ENCODE measurements at regions not wholly inside any gene's neighbourhood (a gene's known extent, or its start where the extent isn't known, plus 50 kb on each side); places are given as distances from the start of the nearest gene placed in this dataset.

GRCh38 chr6:78324213-78324612, 543.1 kb upstream of the IRAK1BP1 start:
- H3K27ac ChIP-seq = no peak overlapping the region
- TF ChIP-seq CTCF (IDR thresholded peaks at IDR 0.05; ENCODE audit: low read depth, low read length) = no peak
- no peak overlapping the region for H3K4me3 ChIP-seq (ENCODE audit: low read depth, low read length)
- H3K36me3 ChIP-seq = no peaks in the 10 kb centered on the region
- no peaks in the 10 kb centered on the region for H3K9me3 ChIP-seq (ENCODE audit: severe bottlenecking)
- H3K27me3 ChIP-seq (ENCODE audit: insufficient read depth, low read depth, severe bottlenecking) = no peaks in the 10 kb centered on the region
- DNase-seq = no peak

DNA sequence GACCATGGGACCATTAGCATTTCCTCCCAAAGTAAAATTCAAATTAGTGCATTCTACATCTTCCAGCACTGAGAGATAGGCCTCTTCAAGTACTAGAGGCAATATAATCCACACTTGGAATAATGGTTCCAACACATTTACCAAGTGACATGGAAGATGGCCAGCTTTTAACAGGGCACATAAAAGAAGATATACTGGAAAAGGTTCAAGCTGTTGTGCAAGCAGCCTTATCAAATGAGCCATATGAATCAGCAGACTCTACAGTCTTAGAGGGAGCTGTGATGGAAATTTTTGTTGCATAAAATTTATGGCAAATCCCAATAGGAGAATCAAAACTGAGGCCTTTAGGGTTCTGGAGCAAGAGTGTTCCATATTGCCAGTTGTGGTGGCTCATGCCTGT, 526.6 kb upstream of the IRAK1BP1 start:
- TF ChIP-seq CTCF (IDR thresholded peaks at IDR 0.05; ENCODE audit: low read depth, low read length) = no peak
- no peaks in the 10 kb centered on the region for H3K36me3 ChIP-seq
- H3K4me3 ChIP-seq (ENCODE audit: low read depth, low read length) = no peak overlapping the region
- H3K9me3 ChIP-seq (ENCODE audit: severe bottlenecking) = no peaks in the 10 kb centered on the region
- no peak overlapping the region for H3K27ac ChIP-seq
- H3K27me3 ChIP-seq (ENCODE audit: insufficient read depth, low read depth, severe bottlenecking) = no peaks in the 10 kb centered on the region
- no peak for DNase-seq

GRCh38 chr6:78345882-78346281, 521.5 kb upstream of the IRAK1BP1 start:
- no peak for DNase-seq
- TF ChIP-seq CTCF (IDR thresholded peaks at IDR 0.05; ENCODE audit: low read depth, low read length) = no peak
- no peaks in the 10 kb centered on the region for H3K27me3 ChIP-seq (ENCODE audit: insufficient read depth, low read depth, severe bottlenecking)
- no peaks in the 10 kb centered on the region for H3K36me3 ChIP-seq
- no peaks in the 10 kb centered on the region for H3K9me3 ChIP-seq (ENCODE audit: severe bottlenecking)
- H3K4me3 ChIP-seq (ENCODE audit: low read depth, low read length) = no peak overlapping the region
- H3K27ac ChIP-seq = no peak overlapping the region

DNA sequence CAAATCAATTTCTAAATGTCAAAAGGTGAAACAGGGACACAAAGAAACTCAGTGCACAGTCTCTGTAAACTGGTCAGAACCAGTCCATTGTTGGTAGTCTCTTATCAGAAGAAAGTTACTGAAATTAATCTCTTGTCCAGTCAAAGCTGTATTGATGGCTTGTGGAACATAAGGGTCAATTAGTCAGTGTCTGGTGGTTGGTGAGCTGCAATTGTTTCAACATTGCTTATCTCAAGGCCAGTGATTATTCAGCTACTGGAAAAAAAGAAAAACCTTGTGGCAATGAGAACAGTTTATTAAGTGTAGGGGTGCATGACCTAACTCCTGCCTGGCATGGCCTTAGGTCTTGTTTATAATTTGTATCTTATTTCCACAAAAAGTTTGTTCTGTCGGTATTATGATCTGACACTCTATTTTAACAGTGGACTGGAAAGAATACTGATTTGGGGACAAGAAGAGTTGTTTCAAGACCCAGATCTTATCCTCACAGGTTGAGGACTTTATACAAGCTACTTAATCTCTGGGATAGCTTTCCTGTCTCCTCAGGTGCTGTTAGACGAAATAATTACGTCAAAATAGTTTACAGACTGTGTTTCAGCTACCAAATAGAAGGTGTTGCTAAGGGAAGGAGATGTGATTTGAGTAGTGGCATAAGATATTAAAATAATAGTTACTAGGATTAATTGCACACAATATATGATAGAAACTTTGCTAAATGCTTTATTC, 520.0 kb upstream of the IRAK1BP1 start:
- Histone ChIP-seq H3K36me3 (no peaks in the 10 kb centered on the region), H3K4me3 (ENCODE audit: low read depth, low read length) (no peak overlapping the region), H3K9me3 (ENCODE audit: severe bottlenecking) (no peaks in the 10 kb centered on the region), H3K27me3 (ENCODE audit: insufficient read depth, low read depth, severe bottlenecking) (no peaks in the 10 kb centered on the region), H3K27ac (no peak overlapping the region)
- DNase-seq = no peak
- no peak for TF ChIP-seq CTCF (IDR thresholded peaks at IDR 0.05; ENCODE audit: low read depth, low read length)

- no peak for DNase-seq
- H3K27me3 ChIP-seq (ENCODE audit: insufficient read depth, low read depth, severe bottlenecking) = no peaks in the 10 kb centered on the region
- no peak overlapping the region for H3K27ac ChIP-seq
- no peaks in the 10 kb centered on the region for H3K36me3 ChIP-seq
- H3K4me3 ChIP-seq (ENCODE audit: low read depth, low read length) = no peak overlapping the region
- H3K9me3 ChIP-seq (ENCODE audit: severe bottlenecking) = no peaks in the 10 kb centered on the region
- no peak for TF ChIP-seq CTCF (IDR thresholded peaks at IDR 0.05; ENCODE audit: low read depth, low read length)
These were observed 514.3 kb upstream of the IRAK1BP1 start for GRCh38 chr6:78353040-78353439.

DNA sequence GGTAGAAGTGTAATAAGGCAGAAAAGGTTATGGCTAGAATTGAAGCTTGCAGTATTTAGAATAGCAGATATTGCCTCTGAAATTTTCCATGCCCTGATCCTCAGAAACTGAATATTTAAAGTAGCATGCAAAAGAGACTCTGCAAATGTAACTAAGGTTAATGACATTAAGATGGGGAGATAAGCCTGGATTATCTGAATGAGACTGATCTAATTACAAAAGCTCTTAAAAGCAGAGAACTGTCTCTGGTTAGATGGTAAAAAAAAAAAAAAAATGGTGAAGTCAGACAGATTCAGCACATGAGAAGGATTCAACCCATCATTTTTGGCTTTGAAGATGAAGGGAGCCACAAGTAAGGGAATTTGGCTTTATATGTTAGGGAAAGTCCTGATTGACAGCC, 503.7 kb upstream of the IRAK1BP1 start:
- DNase-seq = no peak
- no peak overlapping the region for H3K4me3 ChIP-seq (ENCODE audit: low read depth, low read length)
- H3K9me3 ChIP-seq (ENCODE audit: severe bottlenecking) = no peaks in the 10 kb centered on the region
- no peaks in the 10 kb centered on the region for H3K27me3 ChIP-seq (ENCODE audit: insufficient read depth, low read depth, severe bottlenecking)
- no peak overlapping the region for H3K27ac ChIP-seq
- TF ChIP-seq CTCF (IDR thresholded peaks at IDR 0.05; ENCODE audit: low read depth, low read length) = no peak
- H3K36me3 ChIP-seq = no peaks in the 10 kb centered on the region
